ENCODE measurements at regions not wholly inside any gene's neighbourhood (a gene's known extent, or its start where the extent isn't known, plus 50 kb on each side); places are given as distances from the start of the nearest gene placed in this dataset.

DNA sequence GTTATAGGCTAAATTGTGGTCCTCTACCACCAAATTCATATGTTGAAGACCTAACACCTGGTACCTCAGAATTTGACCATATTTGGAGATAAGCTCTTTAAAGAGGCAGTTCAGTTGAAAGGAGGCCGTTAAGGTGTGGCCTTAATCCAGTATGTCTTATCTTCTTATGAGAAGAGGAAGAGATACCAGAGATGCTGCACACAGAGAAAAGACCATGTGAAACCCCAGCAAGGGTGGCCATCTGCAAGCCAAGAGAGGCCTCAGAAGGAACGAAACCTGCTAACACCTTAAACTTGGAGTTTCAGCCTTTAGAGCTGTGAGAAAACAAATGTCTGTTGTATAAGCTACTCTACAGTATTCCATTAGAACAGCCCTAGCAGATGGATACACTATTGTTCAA lies 528.1 kb upstream of the DCC start:
- TF ChIP-seq, protein P1, sequence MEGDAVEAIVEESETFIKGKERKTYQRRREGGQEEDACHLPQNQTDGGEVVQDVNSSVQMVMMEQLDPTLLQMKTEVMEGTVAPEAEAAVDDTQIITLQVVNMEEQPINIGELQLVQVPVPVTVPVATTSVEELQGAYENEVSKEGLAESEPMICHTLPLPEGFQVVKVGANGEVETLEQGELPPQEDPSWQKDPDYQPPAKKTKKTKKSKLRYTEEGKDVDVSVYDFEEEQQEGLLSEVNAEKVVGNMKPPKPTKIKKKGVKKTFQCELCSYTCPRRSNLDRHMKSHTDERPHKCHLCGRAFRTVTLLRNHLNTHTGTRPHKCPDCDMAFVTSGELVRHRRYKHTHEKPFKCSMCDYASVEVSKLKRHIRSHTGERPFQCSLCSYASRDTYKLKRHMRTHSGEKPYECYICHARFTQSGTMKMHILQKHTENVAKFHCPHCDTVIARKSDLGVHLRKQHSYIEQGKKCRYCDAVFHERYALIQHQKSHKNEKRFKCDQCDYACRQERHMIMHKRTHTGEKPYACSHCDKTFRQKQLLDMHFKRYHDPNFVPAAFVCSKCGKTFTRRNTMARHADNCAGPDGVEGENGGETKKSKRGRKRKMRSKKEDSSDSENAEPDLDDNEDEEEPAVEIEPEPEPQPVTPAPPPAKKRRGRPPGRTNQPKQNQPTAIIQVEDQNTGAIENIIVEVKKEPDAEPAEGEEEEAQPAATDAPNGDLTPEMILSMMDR (IDR thresholded peaks at IDR 0.05; ENCODE audit: low read length): no peak
- no peak for TF ChIP-seq EZH2 (optimal IDR thresholded peaks at IDR 0.05; ENCODE audit: low read depth, low read length)
